T-helper 1 cell treated with Interleukin-12 subunit alpha and Interleukin-12 subunit beta and Interleukin-4 antibody, amounts not matched to agents 30 μg/mL and 1 μg/mL, for 36 hours (primary cell): ENCODE measurements at regions not wholly inside any gene's neighbourhood (a gene's known extent, or its start where the extent isn't known, plus 50 kb on each side); places are given as distances from the start of the nearest gene placed in this dataset.

Source experiments
- H3K27ac Mint-ChIP-seq: one replicate; pipeline ENCODE4 v1.8.0; 2021; ENCODE audit warnings: mild to moderate bottlenecking, mixed read lengths
- H3K27me3 Mint-ChIP-seq: one replicate; pipeline ENCODE4 v1.8.0; 2021; ENCODE audit warnings: low read depth, mixed read lengths
- H3K36me3 Mint-ChIP-seq: one replicate; pipeline ENCODE4 v1.8.0; 2021; ENCODE audit warnings: low read depth, mixed read lengths
- H3K4me1 Mint-ChIP-seq: one replicate; pipeline ENCODE4 v1.8.0; 2021; ENCODE audit warnings: low read depth, mixed read lengths
- H3K4me3 Mint-ChIP-seq: one replicate; pipeline ENCODE4 v1.8.0; 2021; ENCODE audit warnings: mild to moderate bottlenecking, moderate library complexity, mixed read lengths
- H3K9me3 Mint-ChIP-seq: one replicate; pipeline ENCODE4 v1.8.0; 2021; ENCODE audit warnings: mixed read lengths

DNA sequence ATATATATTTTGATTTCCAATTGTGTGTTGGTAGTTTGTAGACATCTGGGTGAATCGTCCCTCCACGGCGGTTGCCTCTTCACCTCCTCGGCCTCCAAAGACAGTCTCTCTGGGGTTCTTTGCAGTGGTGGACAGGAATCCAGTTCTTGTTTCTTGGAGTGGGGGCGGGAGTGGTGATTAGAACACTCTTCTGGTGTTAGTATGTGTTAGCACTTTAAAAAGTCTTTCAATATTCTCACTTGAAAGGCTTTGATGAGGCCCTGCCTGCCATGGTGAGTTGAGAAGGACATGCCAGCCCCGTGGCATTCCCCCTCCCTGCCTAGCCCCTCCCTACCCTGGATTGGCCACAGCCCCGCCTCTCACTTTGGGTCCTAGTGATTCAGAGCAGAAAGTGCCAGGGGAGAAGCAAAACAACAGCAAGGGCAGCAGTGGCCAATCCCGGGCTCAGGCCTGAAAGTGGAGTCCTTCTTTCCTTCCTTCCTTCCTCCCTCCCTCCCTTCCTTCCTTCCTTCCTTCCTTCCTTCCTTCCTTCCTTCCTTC, 316.8 kb upstream of the HS6ST1 start:
- Mint-ChIP-seq H3K36me3 (no peaks in the 10 kb centered on the region), H3K9me3 (no peaks in the 10 kb centered on the region)

DNA sequence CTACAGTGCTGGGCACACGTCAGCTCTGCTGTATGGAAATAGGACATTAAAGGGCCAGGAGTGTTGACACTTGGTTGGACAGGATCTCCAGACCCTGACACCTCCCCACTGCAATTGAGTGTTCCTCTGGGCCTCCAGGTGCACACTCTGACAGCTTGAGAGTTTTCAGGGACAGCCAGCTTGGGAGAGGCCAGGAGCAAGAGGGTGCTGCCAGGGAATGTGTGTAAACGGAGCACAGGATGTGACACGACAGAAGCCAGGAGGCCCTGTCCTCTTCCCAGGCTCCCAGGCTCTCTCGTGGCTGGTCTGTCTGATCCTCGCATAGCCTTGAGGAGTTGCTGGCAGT, 318.1 kb upstream of the HS6ST1 start:
- H3K36me3 Mint-ChIP-seq = no peaks in the 10 kb centered on the region
- no peaks in the 10 kb centered on the region for H3K4me1 Mint-ChIP-seq
- no peaks in the 10 kb centered on the region for H3K9me3 Mint-ChIP-seq
- H3K27ac Mint-ChIP-seq = no peak overlapping the region
- no peak overlapping the region for H3K4me3 Mint-ChIP-seq
- H3K27me3 Mint-ChIP-seq = peaks cover 36% of the 10 kb centered on the region

More for the DNA sequence above, 316.8 kb upstream of the HS6ST1 start:
- no peak overlapping the region for H3K4me3 Mint-ChIP-seq
- H3K27ac Mint-ChIP-seq = no peak overlapping the region
- no peaks in the 10 kb centered on the region for H3K4me1 Mint-ChIP-seq
- peaks cover 38% of the 10 kb centered on the region for H3K27me3 Mint-ChIP-seq

- Mint-ChIP-seq H3K27me3 (peaks cover 33% of the 10 kb centered on the region), H3K4me3 (no peak overlapping the region), H3K36me3 (no peaks in the 10 kb centered on the region), H3K9me3 (no peaks in the 10 kb centered on the region), H3K4me1 (no peaks in the 10 kb centered on the region), H3K27ac (no peak overlapping the region)
These were observed 318.9 kb upstream of the HS6ST1 start for GRCh38 chr2:128637481-128638155.

DNA sequence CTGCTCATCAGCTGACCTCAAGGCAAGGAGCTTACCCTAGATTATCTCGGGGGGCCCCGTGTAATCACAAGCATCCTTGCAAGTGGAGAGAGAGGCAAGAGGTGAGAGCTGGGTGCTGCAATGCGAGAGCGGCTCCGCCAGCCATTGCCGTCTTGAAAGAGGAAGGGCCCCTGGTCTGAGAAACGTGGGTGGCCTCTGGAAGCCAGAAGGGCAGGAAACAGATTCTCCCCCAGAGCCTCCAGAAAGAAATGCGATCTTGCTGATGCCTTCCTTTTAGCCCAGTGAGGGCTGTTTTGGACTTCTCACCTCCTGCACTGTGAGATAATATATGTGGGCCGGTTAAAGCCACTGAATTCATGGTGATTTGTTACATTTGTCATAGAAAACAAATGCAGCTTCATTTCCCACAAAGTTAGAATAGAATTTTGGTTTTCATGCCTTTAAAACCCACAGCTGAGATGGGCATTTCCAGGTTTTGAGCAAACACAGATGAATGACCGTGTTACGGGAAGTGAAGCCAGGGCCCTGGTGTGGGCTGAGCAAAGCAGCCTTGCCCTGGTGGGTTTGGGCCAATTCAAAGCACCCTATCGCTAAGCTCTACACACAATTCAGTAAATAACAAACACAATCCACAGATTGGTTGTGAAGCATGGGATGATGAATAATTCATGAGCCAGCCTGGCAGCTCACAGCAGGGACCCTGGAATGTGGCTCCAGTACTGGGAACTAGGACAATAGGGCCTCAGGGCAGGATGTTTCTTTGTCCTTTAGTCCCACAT, 319.9 kb upstream of the HS6ST1 start:
- Mint-ChIP-seq H3K9me3 (no peaks in the 10 kb centered on the region), H3K36me3 (no peaks in the 10 kb centered on the region), H3K27ac (no peak overlapping the region), H3K27me3 (peaks cover 25% of the 10 kb centered on the region), H3K4me3 (no peak overlapping the region), H3K4me1 (no peaks in the 10 kb centered on the region)

GRCh38 chr2:128639120-128639477, 320.4 kb upstream of the HS6ST1 start:
- H3K27ac Mint-ChIP-seq = no peak overlapping the region
- no peaks in the 10 kb centered on the region for H3K9me3 Mint-ChIP-seq
- no peaks in the 10 kb centered on the region for H3K4me1 Mint-ChIP-seq
- no peaks in the 10 kb centered on the region for H3K36me3 Mint-ChIP-seq
- H3K27me3 Mint-ChIP-seq = peaks cover 23% of the 10 kb centered on the region
- H3K4me3 Mint-ChIP-seq = no peak overlapping the region

- Mint-ChIP-seq H3K4me3 (no peak overlapping the region), H3K27me3 (peaks cover 20% of the 10 kb centered on the region), H3K27ac (no peak overlapping the region), H3K9me3 (no peaks in the 10 kb centered on the region), H3K4me1 (no peaks in the 10 kb centered on the region), H3K36me3 (no peaks in the 10 kb centered on the region)
These were observed 321.0 kb upstream of the HS6ST1 start for GRCh38 chr2:128639693-128640092.

DNA sequence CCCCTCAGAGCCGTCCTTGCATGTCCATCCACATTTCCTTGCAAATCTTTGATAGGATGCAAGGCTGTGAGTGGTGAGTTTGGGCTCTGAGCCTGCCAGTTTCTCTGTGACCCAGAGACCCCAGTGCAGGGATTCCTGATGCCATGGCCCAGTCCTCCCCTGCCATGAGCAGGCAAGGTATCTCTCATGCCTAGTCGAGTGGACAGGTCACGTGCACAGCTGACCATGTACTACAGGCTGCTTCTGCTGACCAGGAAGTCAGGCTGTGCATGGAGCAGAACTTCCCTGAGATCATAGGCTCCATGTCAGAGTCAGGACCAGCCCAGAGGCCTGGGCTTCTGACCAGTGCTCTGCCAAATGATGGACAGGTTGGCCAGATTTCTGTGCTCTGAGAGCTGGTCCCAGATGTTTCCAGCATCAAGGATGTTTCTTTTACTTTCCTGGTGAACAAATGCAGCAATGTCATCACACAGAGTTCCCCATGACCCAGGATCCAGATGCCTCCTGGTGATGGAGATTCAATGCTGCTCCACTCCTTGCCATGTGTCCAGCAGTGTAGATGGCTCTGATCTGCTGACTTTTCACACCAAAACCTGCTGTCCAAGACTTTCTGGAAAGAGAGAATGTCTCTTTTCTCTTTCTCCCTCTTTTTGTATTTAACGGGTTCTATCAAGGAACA, 321.6 kb upstream of the HS6ST1 start:
- H3K36me3 Mint-ChIP-seq = no peaks in the 10 kb centered on the region
- no peaks in the 10 kb centered on the region for H3K9me3 Mint-ChIP-seq
- no peak overlapping the region for H3K27ac Mint-ChIP-seq
- no peaks in the 10 kb centered on the region for H3K4me1 Mint-ChIP-seq
- no peak overlapping the region for H3K4me3 Mint-ChIP-seq
- peaks cover 17% of the 10 kb centered on the region for H3K27me3 Mint-ChIP-seq

DNA sequence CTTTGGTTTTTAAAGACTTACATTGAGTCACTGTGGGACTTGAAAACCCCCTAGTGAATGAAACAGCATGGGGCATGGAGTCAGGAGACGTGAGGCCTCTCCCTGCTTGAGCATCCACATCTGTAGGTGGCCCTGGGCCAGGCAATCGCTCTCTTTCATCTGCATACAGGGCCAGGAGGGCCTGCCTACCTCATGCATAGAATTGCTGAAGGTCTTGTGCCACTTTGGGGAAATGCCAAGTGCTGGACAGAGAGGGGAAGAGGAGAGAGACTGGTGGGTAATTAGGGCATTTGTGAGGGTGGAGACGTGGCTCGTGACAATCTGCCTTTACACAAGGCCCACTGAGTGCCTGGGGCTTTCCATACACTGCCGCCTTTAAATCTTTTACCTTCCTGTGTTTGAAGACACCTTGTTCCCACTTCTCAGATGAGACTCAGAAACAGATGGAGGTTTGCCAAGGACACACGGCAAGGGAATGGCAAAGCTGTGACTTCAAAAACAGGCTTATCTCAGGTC, 322.2 kb upstream of the HS6ST1 start:
- Mint-ChIP-seq H3K4me3 (no peak overlapping the region), H3K27ac (no peak overlapping the region), H3K9me3 (no peaks in the 10 kb centered on the region), H3K4me1 (no peaks in the 10 kb centered on the region), H3K27me3 (peaks cover 22% of the 10 kb centered on the region), H3K36me3 (no peaks in the 10 kb centered on the region)

GRCh38 chr2:128641421-128642080, 322.9 kb upstream of the HS6ST1 start:
- no peaks in the 10 kb centered on the region for H3K4me1 Mint-ChIP-seq
- H3K4me3 Mint-ChIP-seq = no peak overlapping the region
- no peaks in the 10 kb centered on the region for H3K36me3 Mint-ChIP-seq
- no peak overlapping the region for H3K27ac Mint-ChIP-seq
- H3K9me3 Mint-ChIP-seq = no peaks in the 10 kb centered on the region
- peaks cover 22% of the 10 kb centered on the region for H3K27me3 Mint-ChIP-seq

DNA sequence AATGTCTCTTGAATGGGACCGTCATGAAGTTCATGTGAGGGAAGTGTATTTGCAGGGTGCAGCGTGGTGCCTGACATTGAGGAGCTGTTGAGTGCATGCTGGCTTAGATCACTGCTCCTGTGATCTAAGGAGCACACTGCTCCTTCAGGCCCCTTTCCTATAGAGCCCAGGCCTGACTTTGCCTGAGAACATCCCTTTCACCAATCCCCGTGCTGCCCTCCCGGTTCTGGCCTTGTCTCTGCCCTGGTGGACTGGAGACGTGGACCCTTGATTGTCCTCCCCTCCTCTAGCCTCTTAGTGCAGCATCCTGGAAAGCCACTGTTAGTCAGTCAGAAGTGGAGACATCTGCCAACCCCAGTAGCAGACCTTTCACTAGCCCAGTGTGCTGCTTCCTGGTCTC, 323.6 kb upstream of the HS6ST1 start:
- Mint-ChIP-seq H3K36me3 (no peaks in the 10 kb centered on the region), H3K4me1 (no peaks in the 10 kb centered on the region), H3K27me3 (peaks cover 22% of the 10 kb centered on the region), H3K27ac (no peak overlapping the region), H3K9me3 (no peaks in the 10 kb centered on the region), H3K4me3 (no peak overlapping the region)

DNA sequence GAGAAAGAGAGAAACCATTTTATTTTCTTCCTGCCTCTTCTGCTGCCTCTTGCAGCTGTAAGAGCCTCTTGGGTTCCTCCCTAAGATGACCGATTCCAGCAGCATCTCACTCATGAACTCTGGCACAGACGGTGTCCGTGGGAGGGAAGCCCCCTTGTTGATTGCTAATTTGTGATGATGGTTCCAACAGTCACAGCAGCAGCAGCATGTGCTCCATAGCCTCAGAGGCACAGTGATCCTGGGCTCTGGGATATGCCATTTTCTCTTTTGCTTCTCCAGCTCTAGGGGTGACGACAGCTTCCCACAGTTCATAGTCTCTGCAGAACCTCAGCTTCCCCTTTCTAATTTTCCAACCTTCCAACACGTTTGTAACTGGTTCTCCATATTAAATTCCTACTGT, 324.2 kb upstream of the HS6ST1 start:
- Mint-ChIP-seq H3K27ac (no peak overlapping the region), H3K9me3 (no peaks in the 10 kb centered on the region), H3K36me3 (no peaks in the 10 kb centered on the region), H3K27me3 (peaks cover 20% of the 10 kb centered on the region), H3K4me1 (no peaks in the 10 kb centered on the region), H3K4me3 (no peak overlapping the region)

DNA sequence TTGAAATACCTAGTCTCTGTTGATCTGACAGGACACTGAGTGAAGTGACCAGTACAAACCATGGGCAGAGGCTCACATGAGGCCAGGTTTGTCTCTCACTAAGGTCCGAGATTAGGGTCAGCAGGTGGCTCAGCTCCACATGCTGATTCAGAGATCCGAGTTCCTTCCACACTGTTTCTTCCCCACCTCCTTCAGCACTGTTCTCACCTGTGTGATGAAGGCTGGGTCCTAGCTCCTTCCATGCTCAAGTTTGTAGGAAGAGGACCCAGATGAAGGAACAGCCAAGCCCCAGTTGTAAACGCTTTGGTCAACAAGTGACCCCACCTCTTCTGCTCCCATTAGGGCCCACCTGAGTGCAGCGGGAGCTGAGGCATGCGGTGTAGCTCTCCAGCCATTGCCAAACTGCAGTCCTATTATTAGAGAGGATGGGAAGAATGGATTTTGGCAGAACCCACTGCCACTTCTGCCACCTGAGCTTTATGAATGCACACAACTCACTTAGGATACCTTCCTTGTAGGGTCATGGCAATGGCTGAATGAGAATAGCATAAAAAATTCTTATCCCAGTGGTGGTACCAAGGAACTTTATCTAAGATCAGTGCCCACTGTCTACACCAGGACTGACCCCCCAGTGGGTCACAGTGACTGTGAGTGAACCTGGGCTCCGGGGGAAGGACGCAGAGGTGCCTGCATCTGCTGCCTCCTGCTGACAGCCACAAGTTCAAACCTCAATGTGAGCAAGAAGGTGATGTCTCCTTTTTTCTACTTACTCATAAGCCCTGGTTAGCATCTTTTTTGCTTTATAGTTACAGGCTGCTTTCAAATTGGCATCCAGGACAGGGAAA, 324.8 kb upstream of the HS6ST1 start:
- no peaks in the 10 kb centered on the region for H3K9me3 Mint-ChIP-seq
- H3K27me3 Mint-ChIP-seq = peaks cover 20% of the 10 kb centered on the region
- no peak overlapping the region for H3K4me3 Mint-ChIP-seq
- H3K27ac Mint-ChIP-seq = no peak overlapping the region
- H3K36me3 Mint-ChIP-seq = no peaks in the 10 kb centered on the region
- H3K4me1 Mint-ChIP-seq = no peaks in the 10 kb centered on the region

DNA sequence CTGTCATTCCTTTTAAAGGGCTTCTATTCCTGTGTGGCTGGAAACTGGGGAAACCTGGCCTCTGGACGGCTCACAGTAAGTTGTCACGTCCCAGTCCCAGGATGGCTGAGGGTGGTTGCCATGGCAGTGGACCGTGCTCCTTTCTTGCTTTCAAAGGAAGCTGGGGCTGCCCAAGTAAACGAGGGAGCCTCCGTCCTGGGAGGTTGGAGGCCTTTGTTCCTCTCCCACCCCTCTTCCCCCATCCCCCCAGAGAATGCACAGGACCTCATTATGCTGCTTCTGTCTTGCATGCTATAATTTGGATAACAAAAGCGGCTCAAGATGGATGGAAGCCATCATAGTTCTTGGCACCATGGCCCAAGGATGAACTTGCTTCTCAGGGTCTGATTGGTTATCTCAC, 325.5 kb upstream of the HS6ST1 start:
- Mint-ChIP-seq H3K4me3 (no peak overlapping the region), H3K27ac (no peak overlapping the region), H3K9me3 (no peaks in the 10 kb centered on the region), H3K4me1 (no peaks in the 10 kb centered on the region), H3K27me3 (peaks cover 20% of the 10 kb centered on the region), H3K36me3 (no peaks in the 10 kb centered on the region)
